ENCODE measurements at regions not wholly inside any gene's neighbourhood (a gene's known extent, or its start where the extent isn't known, plus 50 kb on each side); places are given as distances from the start of the nearest gene placed in this dataset.

DNA sequence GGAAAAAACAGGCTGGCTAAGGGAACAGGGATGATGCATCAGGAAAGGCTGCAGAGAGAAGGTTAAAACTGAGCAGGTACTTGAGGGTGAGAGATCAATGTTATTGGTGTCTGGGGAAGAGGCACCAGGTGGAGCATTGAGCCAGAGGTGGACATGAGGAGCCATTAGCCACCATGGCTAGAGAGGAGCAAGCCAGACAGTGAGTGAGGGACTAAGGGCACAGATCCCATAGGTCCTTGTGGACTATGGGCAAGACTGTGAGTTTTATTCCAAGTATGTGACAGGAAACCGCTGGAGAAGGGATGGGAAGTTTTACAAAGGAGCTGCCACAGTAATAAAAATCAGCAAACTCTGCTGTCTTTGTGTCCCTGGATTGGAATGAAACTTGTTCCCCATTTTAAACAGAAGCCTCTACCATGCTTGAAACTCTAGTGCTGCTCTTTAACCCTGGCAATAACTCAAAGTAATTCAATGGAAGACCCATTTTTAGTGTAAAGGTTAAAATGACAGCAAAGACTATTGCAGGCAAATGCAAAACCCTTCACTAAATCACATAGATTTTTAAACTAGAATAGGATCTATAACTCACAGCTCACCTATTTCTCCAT lies 349.8 kb downstream of the ENC1 start:
- DNase-seq (ENCODE audit: low read depth in 2 of 2), result no peak

DNA sequence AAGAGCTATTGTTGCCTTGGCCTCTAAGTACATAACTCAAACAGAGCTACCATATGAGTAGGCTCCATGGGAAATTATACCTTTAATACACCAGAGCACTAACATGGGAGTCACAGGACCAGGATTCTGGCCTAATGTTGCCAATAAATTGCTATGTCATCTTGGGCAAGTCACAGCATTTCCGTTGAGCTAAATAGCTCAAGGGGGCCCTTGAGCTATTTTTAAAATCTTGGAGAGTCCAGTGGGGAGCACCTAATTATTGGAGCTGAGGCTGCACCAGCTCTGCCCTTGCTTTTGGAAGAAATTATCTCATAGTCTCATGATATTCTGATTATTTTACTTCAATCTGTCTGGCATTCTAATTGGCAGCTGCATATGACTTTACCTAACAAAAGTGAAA lies 350.8 kb downstream of the ENC1 start:
- no peak for DNase-seq (ENCODE audit: low read depth in 2 of 2)

DNA sequence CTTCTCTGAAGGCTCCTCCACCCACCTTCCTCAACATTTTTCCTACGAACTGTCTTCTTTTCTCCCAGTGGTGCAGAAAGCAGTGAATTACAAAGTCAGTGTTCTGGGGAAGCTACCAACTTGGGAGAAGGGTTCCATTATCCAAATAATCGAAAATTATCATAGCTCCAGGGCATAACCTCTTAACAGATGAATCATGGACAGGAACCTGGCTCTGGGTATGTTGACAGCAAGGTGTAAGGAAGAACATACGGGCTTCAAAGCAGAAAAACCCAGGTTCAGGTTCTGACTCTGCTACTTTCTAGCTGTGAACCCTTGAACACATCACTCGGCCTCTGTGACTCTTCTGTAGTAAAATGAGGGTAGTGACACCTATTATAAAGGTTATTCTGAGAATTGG lies 351.3 kb downstream of the ENC1 start:
- DNase-seq (ENCODE audit: low read depth in 2 of 2), result no peak

DNA sequence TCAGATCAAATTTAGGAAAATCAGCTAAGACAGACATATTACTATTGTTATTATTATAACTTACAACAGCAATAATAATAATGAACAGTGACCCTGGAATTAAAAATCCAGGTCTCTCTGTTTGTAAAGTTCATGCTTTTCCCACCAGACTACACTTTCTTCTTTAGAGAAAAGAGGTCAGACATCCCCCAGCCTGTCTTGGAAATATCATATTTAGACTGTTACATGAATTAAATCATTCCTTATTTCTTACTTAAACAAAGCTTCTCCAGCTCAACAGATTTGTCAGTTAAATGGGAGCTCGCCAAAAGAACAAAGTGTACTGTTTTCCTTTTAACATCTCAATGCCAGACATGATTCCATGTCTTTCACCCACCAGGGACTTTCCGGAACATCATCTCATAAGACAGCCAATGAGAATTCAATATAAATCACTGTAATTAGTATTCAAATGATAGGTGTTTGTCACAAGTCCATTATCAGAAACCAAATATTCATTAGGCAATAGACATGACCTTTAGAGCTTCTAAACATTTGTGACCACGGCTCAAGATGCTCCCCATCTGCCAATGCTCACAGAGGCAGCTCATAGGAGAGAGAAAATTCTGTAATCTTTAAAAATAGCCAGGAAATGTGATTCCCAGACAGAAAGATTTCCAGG lies 351.9 kb downstream of the ENC1 start:
- DNase-seq (ENCODE audit: low read depth in 2 of 2), result no peak

DNA sequence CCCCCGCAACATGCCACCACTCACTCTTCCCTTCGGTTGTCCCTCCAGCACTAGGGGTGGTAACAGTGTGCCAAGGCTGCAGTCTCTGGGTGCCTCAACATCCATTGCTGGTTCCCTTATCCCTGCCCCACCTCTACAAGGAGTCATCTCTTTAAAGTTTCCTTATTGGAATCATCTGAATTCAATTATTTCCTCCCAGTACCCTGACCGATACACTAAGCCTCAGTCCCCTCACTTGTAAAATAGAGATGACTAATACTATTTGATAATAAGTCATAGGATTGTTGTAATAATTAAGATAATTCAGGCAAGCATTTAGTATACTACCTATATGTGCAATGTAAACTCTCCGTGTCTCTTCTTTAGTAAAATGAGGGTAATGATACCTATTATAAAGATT lies 352.5 kb downstream of the ENC1 start:
- no peak for DNase-seq (ENCODE audit: low read depth in 2 of 2)

DNA sequence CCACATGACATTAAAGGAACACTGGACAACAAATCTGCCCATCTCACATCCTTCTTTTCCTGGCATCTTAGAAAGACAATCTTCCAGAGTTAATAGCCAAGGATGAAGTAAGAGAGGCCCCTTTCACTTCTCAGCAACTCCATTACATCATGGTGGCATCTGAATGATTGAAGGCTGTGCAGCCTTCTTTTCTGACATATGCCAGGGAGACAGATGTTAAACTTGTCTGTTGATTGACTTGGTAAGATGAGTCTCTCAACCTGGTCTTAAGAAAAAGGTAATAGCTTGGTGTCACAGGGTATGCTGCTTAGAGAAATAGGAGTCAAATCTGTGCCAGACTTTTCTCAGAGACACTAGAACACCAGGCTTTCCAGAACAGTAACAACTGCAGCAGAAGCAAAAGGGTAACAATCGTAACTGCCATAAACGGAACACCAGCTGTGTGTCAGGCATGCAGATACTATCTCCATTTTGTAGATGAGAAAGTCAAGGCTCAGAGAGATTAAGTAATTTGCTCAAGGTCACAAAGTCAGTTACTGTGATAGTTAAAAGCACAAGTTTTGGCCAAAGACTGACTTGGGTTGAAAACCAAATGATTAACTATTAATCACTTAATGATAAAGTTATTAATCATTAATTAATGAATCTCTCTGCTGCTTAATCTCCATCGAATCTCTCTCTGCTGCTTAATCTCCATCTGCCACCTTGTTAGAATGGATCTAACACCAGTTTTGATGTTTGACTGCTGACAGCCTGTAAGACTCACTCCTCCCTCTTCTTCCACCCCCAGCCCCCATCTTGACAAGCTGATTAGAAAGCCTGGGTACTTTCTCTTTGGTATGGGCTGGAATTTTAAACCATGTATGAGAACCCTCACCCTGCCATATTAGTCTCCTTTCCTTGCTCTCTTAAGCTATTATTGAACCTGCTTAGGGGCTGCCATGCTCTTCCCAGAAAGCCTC lies 353.5 kb downstream of the ENC1 start:
- DNase-seq (ENCODE audit: low read depth in 2 of 2), result no peak

DNA sequence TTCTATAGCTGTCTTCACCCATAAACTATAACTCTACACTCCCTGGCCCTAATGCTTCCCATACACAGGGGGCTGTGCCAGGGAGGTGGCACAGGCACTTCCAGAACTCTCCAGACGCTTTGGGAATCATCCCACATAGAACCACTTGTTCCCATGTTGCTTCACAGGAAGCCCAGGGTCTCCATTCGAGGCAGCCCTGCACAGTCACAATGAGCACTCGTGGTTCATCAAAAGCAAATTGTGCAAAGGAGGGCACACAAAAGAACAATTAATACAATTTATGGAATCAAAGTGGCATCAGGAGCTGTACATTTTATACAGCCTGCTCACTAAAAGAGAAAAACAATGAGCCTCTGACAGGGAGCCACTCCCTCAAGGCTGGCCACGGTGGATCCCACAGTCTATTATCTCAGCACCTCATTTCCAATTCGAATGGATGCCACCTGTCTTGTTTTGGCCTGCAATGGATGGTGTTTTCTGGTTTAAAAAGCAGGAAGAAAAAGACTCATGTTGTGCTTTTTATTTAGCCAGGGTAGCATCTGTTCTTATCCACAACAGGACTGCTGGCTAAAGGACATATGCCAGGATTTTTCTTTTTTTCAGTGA lies 354.8 kb downstream of the ENC1 start:
- no peak for DNase-seq (ENCODE audit: low read depth in 2 of 2)

DNA sequence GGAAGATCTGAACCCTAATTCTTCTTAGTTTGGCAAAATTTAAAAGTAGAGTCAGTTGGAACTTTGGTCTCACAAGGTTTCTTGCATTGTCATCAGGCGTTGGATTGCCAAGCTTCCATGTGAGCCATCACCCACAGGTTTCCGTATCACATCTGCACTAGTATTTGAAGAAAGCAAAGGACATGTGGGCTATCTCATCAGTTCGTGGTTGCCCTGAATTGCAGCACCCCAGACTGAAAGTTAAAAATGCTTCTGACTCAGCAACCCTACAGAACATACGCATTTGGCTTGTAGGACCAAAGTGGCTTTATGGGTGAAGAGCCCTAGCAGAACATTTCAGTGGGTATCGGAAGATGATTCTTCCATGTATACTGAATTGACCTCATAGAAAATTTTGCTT lies 358.0 kb downstream of the ENC1 start:
- DNase-seq (ENCODE audit: low read depth in 2 of 2), result no peak

DNA sequence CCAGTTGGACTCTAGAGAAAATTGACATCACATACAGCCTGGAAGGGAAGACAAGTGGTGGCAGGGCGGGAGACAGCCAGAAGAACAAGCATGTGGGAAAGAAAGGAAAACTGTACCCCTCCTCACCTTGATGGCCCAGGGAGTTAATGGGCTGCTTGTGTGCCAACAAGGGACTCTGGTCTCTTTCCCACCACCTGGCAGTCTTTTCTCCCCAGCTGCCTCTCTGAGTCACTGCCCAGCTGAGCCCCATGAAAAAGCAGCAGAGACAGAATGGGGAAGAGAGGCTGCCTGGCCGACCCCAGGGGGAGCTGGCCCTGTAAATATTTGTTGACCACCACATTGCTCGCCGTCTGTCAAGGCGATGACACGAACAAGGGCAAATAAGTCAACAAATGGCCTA lies 359.4 kb downstream of the ENC1 start:
- no peak for DNase-seq (ENCODE audit: low read depth in 2 of 2)

DNA sequence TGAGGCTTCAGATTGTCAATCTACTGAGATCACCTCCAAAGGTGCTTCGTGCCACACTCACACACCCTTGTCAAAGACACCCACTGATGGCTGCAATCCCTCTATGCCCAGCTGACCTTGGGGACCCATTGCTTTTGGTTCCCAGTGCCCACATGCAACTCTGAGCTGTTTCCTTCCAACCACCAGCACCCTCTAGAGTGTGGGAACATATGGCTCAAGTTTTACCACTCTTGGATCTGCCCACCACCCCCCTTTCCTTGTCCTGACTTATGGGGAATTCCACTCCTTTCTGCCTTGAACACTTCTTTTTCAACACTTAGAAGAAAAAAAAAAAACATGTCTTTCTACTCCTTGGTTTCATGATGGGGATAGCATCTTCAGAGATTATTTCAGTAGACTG lies 360.2 kb downstream of the ENC1 start:
- no peak for DNase-seq (ENCODE audit: low read depth in 2 of 2)

DNA sequence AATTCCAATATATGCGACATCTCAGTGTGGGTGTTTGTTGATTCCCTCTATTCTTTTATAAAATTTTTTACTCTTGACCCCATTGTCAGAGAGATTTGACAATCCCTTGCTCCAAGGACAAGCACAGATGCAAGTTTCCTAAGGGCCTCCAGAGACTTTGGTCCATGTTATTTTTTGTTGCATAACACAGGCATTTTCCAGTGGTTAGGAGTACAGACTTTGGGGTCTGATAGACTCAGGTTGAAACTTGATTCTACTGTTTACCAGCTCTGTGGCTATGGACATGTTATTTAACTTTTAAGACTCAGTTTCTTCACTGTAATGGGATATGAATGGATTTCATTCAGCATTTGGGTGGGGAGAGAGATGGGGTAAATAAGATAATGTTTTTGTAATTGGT lies 361.3 kb downstream of the ENC1 start:
- DNase-seq (ENCODE audit: low read depth in 2 of 2), result no peak

DNA sequence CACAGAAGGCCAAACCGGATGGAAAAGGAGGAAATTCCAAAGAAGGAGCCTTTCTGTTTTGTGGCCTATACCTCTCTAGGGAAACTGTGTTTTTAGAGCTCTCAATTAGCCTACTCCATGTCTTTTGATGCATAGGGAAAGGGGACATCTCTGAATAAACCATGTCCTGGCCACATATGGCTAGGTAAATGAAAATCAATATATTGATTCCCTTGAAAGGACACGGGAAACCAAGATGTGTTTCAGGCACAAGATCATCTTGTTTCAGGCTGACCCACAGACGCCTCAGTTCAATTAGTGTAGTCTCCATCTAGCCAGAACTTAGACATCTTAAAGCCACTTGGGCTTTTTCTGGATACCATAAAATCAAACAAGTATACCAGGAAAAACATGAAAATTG lies 363.1 kb downstream of the ENC1 start:
- no peak for DNase-seq (ENCODE audit: low read depth in 2 of 2)

DNA sequence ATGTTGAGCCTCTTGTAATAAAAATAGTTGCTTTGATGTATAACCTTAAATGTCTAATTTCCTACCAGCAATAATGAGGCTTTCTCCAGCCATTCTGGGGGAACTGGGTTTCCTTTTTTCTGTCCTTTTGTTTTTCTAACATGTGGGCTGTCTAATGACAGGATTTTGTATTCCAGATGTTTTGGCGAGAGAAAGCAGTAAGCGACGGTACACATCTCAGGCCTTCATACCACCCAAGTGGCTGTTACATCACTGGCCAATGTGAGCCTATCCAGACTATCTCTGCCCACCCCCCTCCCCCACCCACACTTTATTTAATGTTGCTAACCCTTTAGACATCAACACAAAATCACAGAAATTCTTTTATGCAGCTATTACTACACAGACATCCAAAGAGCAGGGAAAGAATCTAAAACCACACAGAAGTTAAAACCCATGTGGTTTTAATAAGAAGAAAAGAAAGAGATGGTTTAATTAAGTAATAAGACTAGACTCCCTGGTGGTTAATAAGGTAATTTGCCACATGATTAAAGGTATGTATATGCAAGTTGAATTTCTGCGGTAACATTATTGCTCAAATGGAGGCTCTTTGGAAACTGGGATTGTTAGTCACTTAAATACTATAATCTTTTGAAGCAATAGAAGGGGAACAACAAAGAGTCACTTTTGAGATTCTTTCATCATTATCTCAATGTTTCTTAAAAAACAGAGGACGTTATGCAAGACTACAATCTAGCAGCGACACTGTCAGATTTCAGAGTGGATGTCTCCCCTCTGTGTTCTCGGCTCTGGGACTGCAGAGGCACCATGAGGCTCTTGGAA lies 365.1 kb downstream of the ENC1 start:
- no peak for DNase-seq (ENCODE audit: low read depth in 2 of 2)

DNA sequence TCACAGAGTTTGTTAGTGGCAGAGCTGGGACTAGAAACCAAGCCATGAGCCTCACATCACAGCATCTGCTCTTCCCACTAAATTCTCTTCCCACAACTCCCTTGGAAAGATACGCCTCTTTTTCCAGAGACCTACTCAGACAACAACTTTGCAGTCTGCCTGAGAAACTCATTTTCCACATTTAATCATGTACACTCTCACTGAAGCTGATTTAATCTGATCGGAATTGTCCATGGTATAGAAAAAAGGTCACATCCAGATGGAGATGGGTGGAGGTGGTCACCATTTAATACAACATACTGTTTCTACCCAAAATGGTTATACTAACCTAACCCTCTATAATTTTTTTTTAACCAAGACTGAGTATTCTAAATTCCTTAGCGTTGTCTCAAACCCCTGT lies 366.2 kb downstream of the ENC1 start:
- no peak for DNase-seq (ENCODE audit: low read depth in 2 of 2)

DNA sequence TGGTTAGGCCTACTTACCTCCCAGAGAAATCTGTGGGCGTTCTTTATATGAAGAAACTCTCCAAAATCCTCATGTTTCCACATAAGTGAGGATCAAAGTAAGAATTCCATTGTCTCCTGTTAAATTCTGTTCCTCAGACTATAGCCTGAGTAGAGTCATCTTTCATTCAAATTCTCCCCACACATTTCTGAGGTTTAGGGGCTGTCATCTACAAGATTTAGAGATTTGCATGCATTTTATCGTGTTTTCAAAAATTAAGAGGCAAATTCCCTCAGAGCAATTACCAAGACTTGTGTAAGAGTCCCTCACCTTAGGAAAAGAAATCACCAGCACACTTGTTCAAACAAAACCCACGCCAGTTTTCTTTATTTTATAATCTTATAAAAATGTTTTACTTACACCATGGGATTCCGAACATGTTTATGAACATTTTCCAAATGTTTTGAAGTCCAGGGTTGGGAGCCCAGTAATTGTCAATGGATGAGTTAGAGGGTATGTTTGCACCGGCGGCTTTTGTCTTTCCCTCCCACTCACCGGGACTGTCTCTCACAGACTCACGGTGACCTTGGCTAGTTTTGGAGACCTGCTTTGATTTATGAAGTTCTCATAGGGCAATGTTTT lies 367.6 kb downstream of the ENC1 start:
- no peak for DNase-seq (ENCODE audit: low read depth in 2 of 2)

DNA sequence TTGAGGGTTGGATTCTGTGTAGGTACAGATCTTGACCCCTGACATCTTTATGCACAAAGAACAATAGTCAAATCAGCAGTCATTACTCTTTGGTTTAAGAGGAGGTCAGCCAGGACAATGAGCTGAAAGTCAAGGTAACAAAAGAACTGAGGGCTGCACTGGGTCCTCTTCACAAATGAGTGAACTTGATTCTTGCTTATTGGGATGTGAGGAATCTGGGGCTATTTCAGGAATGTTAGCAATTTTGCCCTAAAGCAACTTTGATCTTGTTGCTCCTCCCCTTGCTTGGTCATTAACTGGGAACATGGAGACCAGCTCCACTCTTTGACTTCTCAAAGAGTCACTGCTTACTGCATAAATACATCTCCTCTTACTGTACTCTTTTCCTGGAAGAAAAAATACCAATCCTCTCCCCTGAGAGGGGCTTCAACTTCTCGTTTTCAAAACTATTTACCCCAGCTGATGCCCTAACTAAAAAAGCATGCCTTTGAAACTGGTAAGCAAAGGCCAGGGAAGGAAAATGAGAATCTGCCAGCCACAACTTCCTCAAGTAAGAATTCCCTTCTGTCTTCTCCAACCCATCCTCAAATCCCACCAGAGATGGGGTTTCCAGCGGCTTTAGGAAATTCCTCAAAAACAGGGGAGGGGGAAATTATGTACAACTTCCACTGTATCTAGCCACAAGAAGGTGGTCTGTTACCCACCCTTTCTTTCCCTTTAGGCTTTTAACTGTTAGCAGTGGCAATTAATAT lies 368.3 kb downstream of the ENC1 start:
- DNase-seq (ENCODE audit: low read depth in 2 of 2), result no peak

DNA sequence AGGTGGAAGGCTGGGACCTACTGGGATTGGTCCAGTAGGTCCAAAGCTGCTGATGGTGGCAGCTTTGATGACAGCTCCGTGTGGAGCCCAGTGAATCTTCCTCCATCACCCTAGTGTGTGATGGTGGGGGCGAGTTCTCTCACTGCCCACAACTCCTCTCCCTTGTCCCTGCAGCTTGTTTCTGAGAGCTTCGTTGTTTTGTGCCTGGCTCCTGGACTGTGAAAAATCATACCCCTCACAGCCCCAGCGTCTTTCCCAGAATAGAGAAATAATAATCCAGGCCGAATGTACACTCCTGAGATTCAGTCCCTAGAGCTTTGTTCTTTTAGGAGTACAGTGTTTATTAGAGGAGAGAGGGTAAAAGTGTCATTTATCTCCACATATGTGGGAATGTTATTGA lies 372.2 kb downstream of the ENC1 start:
- no peak for DNase-seq (ENCODE audit: low read depth in 2 of 2)

DNA sequence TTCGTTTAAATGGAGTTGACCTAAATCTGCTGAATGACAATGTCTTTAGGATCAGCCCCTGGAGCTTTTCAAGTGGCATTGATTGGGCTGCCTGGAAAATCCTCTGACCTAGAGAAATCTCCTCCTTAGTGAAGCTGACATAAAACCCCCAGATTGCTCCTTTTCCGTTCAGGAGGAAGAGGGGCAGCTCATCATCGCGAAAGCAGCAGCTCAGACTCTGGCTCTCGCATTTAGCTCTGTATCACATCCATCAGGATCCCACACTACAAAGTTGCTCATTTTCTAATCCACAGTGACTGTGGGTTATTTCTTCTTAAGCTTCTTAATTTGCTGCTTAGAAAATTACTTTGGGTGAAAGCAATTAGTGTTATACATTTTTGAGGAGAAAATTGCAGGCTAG lies 373.7 kb downstream of the ENC1 start:
- no peak for DNase-seq (ENCODE audit: low read depth in 2 of 2)

DNA sequence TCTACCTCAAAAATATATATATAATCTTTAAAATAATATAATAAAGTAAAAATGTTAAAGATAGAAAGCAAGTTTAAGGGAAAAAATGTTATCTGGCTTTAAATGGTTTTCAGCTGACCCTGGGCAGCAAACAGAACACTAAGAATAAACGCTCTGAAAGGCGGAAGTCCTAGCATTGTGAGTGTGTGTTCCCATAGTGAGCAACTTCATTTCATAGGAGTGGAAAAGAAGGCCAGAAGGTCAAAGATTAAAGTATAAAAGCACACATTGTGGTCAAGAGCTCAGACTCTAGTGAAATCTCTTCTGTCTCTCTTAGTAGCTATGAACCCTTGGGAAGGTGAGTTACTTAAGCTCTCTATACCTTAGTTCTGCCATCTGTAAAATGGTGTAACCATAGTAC lies 374.4 kb downstream of the ENC1 start:
- no peak for DNase-seq (ENCODE audit: low read depth in 2 of 2)

DNA sequence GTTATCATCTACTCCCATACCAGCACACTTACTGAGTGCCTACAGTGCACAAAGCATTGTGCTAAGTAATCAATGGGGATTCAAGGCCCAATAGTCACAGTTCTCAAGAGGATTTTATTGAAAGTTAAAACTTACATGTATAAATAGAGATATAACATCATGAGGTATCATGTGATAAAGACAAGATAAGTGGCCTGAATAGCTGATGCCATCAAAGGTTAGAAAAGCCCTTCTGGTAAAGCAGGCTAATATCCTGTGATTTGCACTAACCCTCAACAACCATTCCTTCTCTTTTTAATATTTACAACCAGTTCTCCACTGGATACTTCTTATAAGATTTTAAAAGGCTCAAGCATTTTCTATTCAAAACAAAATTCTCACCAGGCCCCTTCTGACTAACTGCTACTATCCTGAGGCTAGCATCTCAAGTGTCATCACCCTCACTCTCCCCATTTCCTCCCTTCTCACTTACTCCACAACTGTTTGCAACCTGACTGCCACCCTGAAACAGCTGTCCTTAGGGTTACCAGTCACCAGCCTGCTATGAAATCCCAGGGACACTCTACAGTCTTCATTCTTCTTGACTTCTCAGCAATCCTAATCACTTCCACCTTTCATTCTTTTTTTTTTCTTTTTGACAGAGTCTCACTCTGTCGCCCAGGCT lies 377.9 kb downstream of the ENC1 start:
- no peak for DNase-seq (ENCODE audit: low read depth in 2 of 2)
